ENCODE measurements at regions not wholly inside any gene's neighbourhood (a gene's known extent, or its start where the extent isn't known, plus 50 kb on each side); places are given as distances from the start of the nearest gene placed in this dataset.
"Not testable (repeated sequence)": the region's sequence is repeated elsewhere in the genome, so short reads cannot be mapped to it uniquely, and the experiment has no call there.

- Mint-ChIP-seq H3K27ac (no peak overlapping the region), H3K36me3 (peaks cover 0 to 11% (median 0%) of the 10 kb centered on the region in 3 donors), H3K9me3 (peaks cover 7 to 19% (median 9%) of the 10 kb centered on the region in 6 donors), H3K4me3 (no peak overlapping the region), H3K27me3 (ENCODE audit: low read depth in 3 of 3) (peaks cover 3 to 13% (median 4%) of the 10 kb centered on the region in 3 donors), H3K4me1 (no peaks in the 10 kb centered on the region)
- no peak for DNase-seq
These were observed 127.0 kb upstream of the NPAS2 start for GRCh38 chr2:100692906-100693305.

- H3K27ac Mint-ChIP-seq: no peak overlapping the region
- peaks cover 0 to 11% (median 0%) of the 10 kb centered on the region in 3 donors for H3K36me3 Mint-ChIP-seq
- peaks cover 2 to 7% (median 6%) of the 10 kb centered on the region in 3 donors for H3K27me3 Mint-ChIP-seq (ENCODE audit: low read depth in 3 of 3)
- H3K4me1 Mint-ChIP-seq: no peaks in the 10 kb centered on the region
- peaks cover 6 to 19% (median 9%) of the 10 kb centered on the region in 6 donors for H3K9me3 Mint-ChIP-seq
- no peak overlapping the region for H3K4me3 Mint-ChIP-seq
- no peak for DNase-seq
These were observed 120.8 kb upstream of the NPAS2 start for GRCh38 chr2:100699131-100699530.

GRCh38 chr2:100702438-100703109 lies 117.4 kb upstream of the NPAS2 start:
- Mint-ChIP-seq H3K4me1 (no peaks in the 10 kb centered on the region), H3K4me3 (no peak overlapping the region), H3K27ac (no peak overlapping the region), H3K27me3 (ENCODE audit: low read depth in 3 of 3) (peaks cover 2 to 7% (median 4%) of the 10 kb centered on the region in 3 donors), H3K9me3 (peaks cover 0 to 2% (median 0%) of the 10 kb centered on the region in 6 donors), H3K36me3 (no peaks in the 10 kb centered on the region)
- no peak for DNase-seq

- H3K36me3 Mint-ChIP-seq: no peaks in the 10 kb centered on the region
- H3K4me3 Mint-ChIP-seq: no peak overlapping the region
- H3K9me3 Mint-ChIP-seq: peaks cover 0 to 2% (median 0%) of the 10 kb centered on the region in 6 donors
- H3K4me1 Mint-ChIP-seq: no peaks in the 10 kb centered on the region
- peaks cover 2 to 7% (median 4%) of the 10 kb centered on the region in 3 donors for H3K27me3 Mint-ChIP-seq (ENCODE audit: low read depth in 3 of 3)
- no peak overlapping the region for H3K27ac Mint-ChIP-seq
- no peak for DNase-seq
These were observed 116.7 kb upstream of the NPAS2 start for GRCh38 chr2:100703213-100703612.

GRCh38 chr2:100703739-100704138 lies 116.2 kb upstream of the NPAS2 start:
- DNase-seq: no peak
- Mint-ChIP-seq H3K36me3 (no peaks in the 10 kb centered on the region), H3K4me1 (no peaks in the 10 kb centered on the region), H3K27ac (no peak overlapping the region), H3K27me3 (ENCODE audit: low read depth in 3 of 3) (peaks cover 2 to 7% (median 4%) of the 10 kb centered on the region in 3 donors), H3K4me3 (no peak overlapping the region), H3K9me3 (peaks cover 0 to 2% (median 0%) of the 10 kb centered on the region in 6 donors)

GRCh38 chr2:100704156-100704555 lies 115.8 kb upstream of the NPAS2 start:
- no peaks in the 10 kb centered on the region for H3K4me1 Mint-ChIP-seq
- no peak overlapping the region for H3K4me3 Mint-ChIP-seq
- H3K27ac Mint-ChIP-seq: no peak overlapping the region
- peaks cover 2 to 7% (median 4%) of the 10 kb centered on the region in 3 donors for H3K27me3 Mint-ChIP-seq (ENCODE audit: low read depth in 3 of 3)
- DNase-seq: no peak
- H3K36me3 Mint-ChIP-seq: no peaks in the 10 kb centered on the region
- peaks cover 0 to 2% (median 0%) of the 10 kb centered on the region in 6 donors for H3K9me3 Mint-ChIP-seq

GRCh38 chr2:100704711-100705110 lies 115.2 kb upstream of the NPAS2 start:
- H3K36me3 Mint-ChIP-seq: no peaks in the 10 kb centered on the region
- no peak for DNase-seq
- no peak overlapping the region for H3K27ac Mint-ChIP-seq
- H3K27me3 Mint-ChIP-seq (ENCODE audit: low read depth in 3 of 3): peaks cover 2 to 7% (median 4%) of the 10 kb centered on the region in 3 donors
- H3K4me3 Mint-ChIP-seq: no peak overlapping the region
- H3K4me1 Mint-ChIP-seq: no peaks in the 10 kb centered on the region
- H3K9me3 Mint-ChIP-seq: peaks cover 0 to 2% (median 0%) of the 10 kb centered on the region in 6 donors

- no peak for DNase-seq
- Mint-ChIP-seq H3K4me3 (no peak overlapping the region), H3K27me3 (ENCODE audit: low read depth in 3 of 3) (peaks cover 0 to 4% (median 4%) of the 10 kb centered on the region in 3 donors), H3K4me1 (no peaks in the 10 kb centered on the region), H3K36me3 (no peaks in the 10 kb centered on the region), H3K27ac (no peak overlapping the region), H3K9me3 (peaks cover 0 to 2% (median 0%) of the 10 kb centered on the region in 6 donors)
These were observed 112.7 kb upstream of the NPAS2 start for GRCh38 chr2:100707016-100707947.

- no peaks in the 10 kb centered on the region for H3K36me3 Mint-ChIP-seq
- no peaks in the 10 kb centered on the region for H3K4me1 Mint-ChIP-seq
- no peak for DNase-seq
- H3K27me3 Mint-ChIP-seq (ENCODE audit: low read depth in 3 of 3): peaks cover 0 to 4% (median 4%) of the 10 kb centered on the region in 3 donors
- H3K9me3 Mint-ChIP-seq: peaks cover 0 to 2% (median 0%) of the 10 kb centered on the region in 6 donors
- H3K4me3 Mint-ChIP-seq: no peak overlapping the region
- no peak overlapping the region for H3K27ac Mint-ChIP-seq
These were observed 111.6 kb upstream of the NPAS2 start for GRCh38 chr2:100708333-100708732.

GRCh38 chr2:100713106-100713505 lies 106.8 kb upstream of the NPAS2 start:
- Mint-ChIP-seq H3K36me3 (no peaks in the 10 kb centered on the region), H3K27me3 (ENCODE audit: low read depth in 3 of 3) (peaks cover 2 to 7% (median 2%) of the 10 kb centered on the region in 3 donors), H3K27ac (no peak overlapping the region), H3K9me3 (no peaks in the 10 kb centered on the region), H3K4me1 (no peaks in the 10 kb centered on the region), H3K4me3 (no peak overlapping the region)
- DNase-seq: no peak

GRCh38 chr2:100714396-100715010 lies 105.4 kb upstream of the NPAS2 start:
- H3K27me3 Mint-ChIP-seq (ENCODE audit: low read depth in 3 of 3); H3K36me3 Mint-ChIP-seq; H3K9me3 Mint-ChIP-seq; DNase-seq; H3K27ac Mint-ChIP-seq; H3K4me1 Mint-ChIP-seq; H3K4me3 Mint-ChIP-seq: not testable (repeated sequence)

- H3K4me3 Mint-ChIP-seq; H3K36me3 Mint-ChIP-seq; H3K27ac Mint-ChIP-seq; DNase-seq; H3K27me3 Mint-ChIP-seq (ENCODE audit: low read depth in 3 of 3); H3K9me3 Mint-ChIP-seq; H3K4me1 Mint-ChIP-seq: not testable (repeated sequence)
These were observed 104.1 kb upstream of the NPAS2 start for GRCh38 chr2:100715861-100716260.

- H3K27ac Mint-ChIP-seq: no peak overlapping the region
- DNase-seq: no peak
- peaks cover 0 to 2% (median 2%) of the 10 kb centered on the region in 3 donors for H3K27me3 Mint-ChIP-seq (ENCODE audit: low read depth in 3 of 3)
- H3K4me3 Mint-ChIP-seq: no peak overlapping the region
- H3K9me3 Mint-ChIP-seq: no peaks in the 10 kb centered on the region
- H3K4me1 Mint-ChIP-seq: no peaks in the 10 kb centered on the region
- no peaks in the 10 kb centered on the region for H3K36me3 Mint-ChIP-seq
These were observed 103.4 kb upstream of the NPAS2 start for GRCh38 chr2:100716581-100716980.

All from immature natural killer cell (primary cell).